Body of pancreas (tissue), 4 donors: ENCODE measurements at regions not wholly inside any gene's neighbourhood (a gene's known extent, or its start where the extent isn't known, plus 50 kb on each side); places are given as distances from the start of the nearest gene placed in this dataset.
A peak's percentile ranks its signal among the peaks of the same experiment; 100 is the strongest.

Source experiments
- ATAC-seq: fragments of 150-250 bp; one replicate; pipeline ENCODE4 v1.9.1; 2016
- DNase-seq, 4 donors: peaks; one replicate each; pipeline ENCODE4 v3.0.0-alpha.2; 2019
- H3K27ac ChIP-seq, 4 donors: fragments of 200-600 bp; sonication (generic); 1 replicate in 3 of 4; 2 replicates in 1 of 4; pipeline versions ENCODE4 v1.5.1 to v1.6.1; 2016 to 2019; ENCODE audit warnings: mild to moderate bottlenecking in 1 of 4, mixed read lengths in 1 of 4, moderate library complexity in 1 of 4
- H3K27me3 ChIP-seq, 2 donors: fragments of 200-600 bp; sonication (generic); one replicate each; pipeline ENCODE4 v1.6.0; 2016; ENCODE audit warnings: mild to moderate bottlenecking in 1 of 2
- H3K36me3 ChIP-seq, 2 donors: fragments of 200-600 bp; sonication (generic); replicated peaks in 1 of 2; 2 replicates each; pipeline ENCODE4 v1.5.1; 2016; ENCODE audit warnings: low read depth in 2 of 2; ENCODE audit not compliant: insufficient read depth in 1 of 2
- H3K4me1 ChIP-seq: fragments of 200-600 bp; sonication (generic); one replicate; pipeline ENCODE4 v1.6.0; 2016
- H3K4me3 ChIP-seq, 2 donors: fragments of 200-600 bp; sonication (generic); 1 replicate in 1 of 2; 2 replicates in 1 of 2; pipeline ENCODE4 v1.5.1; 2016 to 2019
- H3K9me3 ChIP-seq, 3 donors: fragments of 200-600 bp; sonication (generic); 1 replicate in 2 of 3; 2 replicates in 1 of 3; pipeline ENCODE4 v1.5.1; 2016
- CTCF ChIP-seq, 7 experiments: fragments of 450-650 bp in 4 of 7; fragments of 200-600 bp in 3 of 7; sonication (generic) in 3 of 7; IDR thresholded peaks; one replicate each; pipeline ENCODE4 v1.5.1; 2016 to 2019; ENCODE audit warnings: antibody characterized with exemption in 7 of 7
- POLR2A ChIP-seq, 3 donors: fragments of 450-650 bp; IDR thresholded peaks; one replicate each; pipeline ENCODE4 v1.6.1; 2016; ENCODE audit warnings: antibody characterized with exemption in 3 of 3, mild to moderate bottlenecking in 2 of 3
- WGBS, 2 donors: methylation state at CpG; one replicate each; pipeline ENCODE4 v1.1.5; 2017; 5-methylcytosine and 5-hydroxymethylcytosine counted together
- intact Hi-C: fragments of 100-400 bp; cut with DNase I; formaldehyde crosslinking; loops from one replicate; pipeline ENCODE4 v1.15.1; 2023

- Histone ChIP-seq H3K36me3 (no peaks in the 10 kb centered on the region), H3K9me3 (no peaks in the 10 kb centered on the region), H3K4me1 (no peaks in the 10 kb centered on the region), H3K4me3 (no peak overlapping the region), H3K27ac (no peak overlapping the region), H3K27me3 (no peaks in the 10 kb centered on the region)
- DNase-seq (peak in 1 of 4 donors; percentile 18), ATAC-seq (no peak)
- TF ChIP-seq POLR2A (IDR thresholded peaks at IDR 0.05) (no peak), CTCF (IDR thresholded peaks at IDR 0.05) (peak in 5 of 7 experiments; percentile 6 to 37 (median 17))
- WGBS, 2 donors = 46 to 57% methylated on average over 2 of the region's 2 CpGs
- intact Hi-C loops = no loop called here
Observed at GRCh38 chr14:80356413-80356812, 145.1 kb upstream of the DIO2 start.

- Histone ChIP-seq H3K4me1 (no peaks in the 10 kb centered on the region), H3K4me3 (no peak overlapping the region), H3K36me3 (no peaks in the 10 kb centered on the region), H3K27me3 (no peaks in the 10 kb centered on the region), H3K27ac (no peak overlapping the region), H3K9me3 (no peaks in the 10 kb centered on the region)
- ATAC-seq (no peak), DNase-seq (no peak)
- no peak for TF ChIP-seq CTCF (IDR thresholded peaks at IDR 0.05)
- TF ChIP-seq POLR2A (IDR thresholded peaks at IDR 0.05) = no peak
- intact Hi-C loops = no loop called here
- 76 to 85% methylated on average over 6 of the region's 6 CpGs for WGBS, 2 donors
Observed at GRCh38 chr14:80354860-80355581, 143.7 kb upstream of the DIO2 start.

GRCh38 chr14:80352471-80352870 is 141.2 kb upstream of the DIO2 start:
- intact Hi-C loops = no loop called here
- no peak overlapping the region for H3K4me3 ChIP-seq
- no peaks in the 10 kb centered on the region for H3K36me3 ChIP-seq
- no peaks in the 10 kb centered on the region for H3K9me3 ChIP-seq
- no peak overlapping the region for H3K27ac ChIP-seq
- no peak for TF ChIP-seq POLR2A (IDR thresholded peaks at IDR 0.05)
- TF ChIP-seq CTCF (IDR thresholded peaks at IDR 0.05) = no peak
- WGBS, 2 donors = 76 to 84% methylated on average over 1 of the region's 1 CpG
- ATAC-seq (no peak), DNase-seq (no peak)
- no peaks in the 10 kb centered on the region for H3K27me3 ChIP-seq
- no peaks in the 10 kb centered on the region for H3K4me1 ChIP-seq

- DNase-seq = no peak
- intact Hi-C loops = no loop called here
Observed at GRCh38 chr14:80350707-80351106, 139.4 kb upstream of the DIO2 start.

More at GRCh38 chr14:80350707-80351106, 139.4 kb upstream of the DIO2 start:
- Histone ChIP-seq H3K36me3 (no peaks in the 10 kb centered on the region), H3K4me3 (no peak overlapping the region), H3K9me3 (no peaks in the 10 kb centered on the region), H3K4me1 (no peaks in the 10 kb centered on the region), H3K27ac (no peak overlapping the region), H3K27me3 (no peaks in the 10 kb centered on the region)
- 69 to 70% methylated on average over 6 of the region's 6 CpGs for WGBS, 2 donors
- TF ChIP-seq POLR2A (IDR thresholded peaks at IDR 0.05) = no peak
- no peak for TF ChIP-seq CTCF (IDR thresholded peaks at IDR 0.05)
- no peak for ATAC-seq
